H9 (cell line): ENCODE measurements at regions not wholly inside any gene's neighbourhood (a gene's known extent, or its start where the extent isn't known, plus 50 kb on each side); places are given as distances from the start of the nearest gene placed in this dataset.

Source experiments
- DNase-seq: peaks from one replicate; pipeline ENCODE4 v3.0.0-alpha.2; 2017
- H2AFZ ChIP-seq: one replicate; pipeline ENCODE4 v1.6.1; 2013; ENCODE audit warnings: mild to moderate bottlenecking, low read length, control low read depth, moderate library complexity
- H2AK5ac ChIP-seq: 2 replicates; pipeline ENCODE4 v1.6.1; 2013; ENCODE audit warnings: low read length, control low read depth, mixed read lengths; ENCODE audit not compliant: insufficient read length
- H2BK120ac ChIP-seq: one replicate; pipeline ENCODE4 v1.6.1; 2013; ENCODE audit warnings: low read depth, mild to moderate bottlenecking, low read length, control low read depth, inconsistent platforms; ENCODE audit not compliant: poor library complexity, severe bottlenecking
- H2BK12ac ChIP-seq: 2 replicates; pipeline ENCODE4 v1.6.1; 2013; ENCODE audit warnings: low read length, control low read depth, mixed read lengths, low read depth; ENCODE audit not compliant: insufficient read length
- H2BK15ac ChIP-seq: 2 replicates; pipeline ENCODE4 v1.6.1; 2013; ENCODE audit warnings: low read depth, low read length, control low read depth
- H2BK20ac ChIP-seq: one replicate; pipeline ENCODE4 v1.6.1; 2013; ENCODE audit warnings: low read depth, mild to moderate bottlenecking, low read length, control low read depth, inconsistent platforms; ENCODE audit not compliant: poor library complexity, severe bottlenecking
- H2BK5ac ChIP-seq: 2 replicates; pipeline ENCODE4 v1.6.1; 2013; ENCODE audit warnings: low read length, control low read depth, mixed read lengths; ENCODE audit not compliant: insufficient read length
- H3K14ac ChIP-seq: 2 replicates; pipeline ENCODE4 v1.6.1; 2013; ENCODE audit warnings: low read length, control low read depth; ENCODE audit not compliant: insufficient read depth
- H3K18ac ChIP-seq: 2 replicates; pipeline ENCODE4 v1.6.1; 2013; ENCODE audit warnings: low read depth, mild to moderate bottlenecking, mixed read lengths, low read length, control low read depth; ENCODE audit not compliant: insufficient read length
- H3K23ac ChIP-seq: 2 replicates; pipeline ENCODE4 v1.6.1; 2013; ENCODE audit warnings: low read length, control low read depth, mixed read lengths, low read depth; ENCODE audit not compliant: insufficient read length
- H3K23me2 ChIP-seq: 2 replicates; pipeline ENCODE4 v1.6.1; 2013; ENCODE audit warnings: low read depth, mild to moderate bottlenecking, mixed read lengths, low read length, control low read depth; ENCODE audit not compliant: insufficient read length, poor library complexity, severe bottlenecking
- H3K27ac ChIP-seq: 2 replicates; pipeline ENCODE4 v1.5.1; 2013; ENCODE audit warnings: low read length, control low read depth, mixed read lengths, low read depth; ENCODE audit not compliant: insufficient read length
- H3K27me3 ChIP-seq: 2 replicates; pipeline ENCODE4 v1.6.1; 2013; ENCODE audit warnings: low read length, control low read depth, inconsistent platforms; ENCODE audit not compliant: insufficient read depth
- H3K4ac ChIP-seq: 2 replicates; pipeline ENCODE4 v1.6.1; 2013; ENCODE audit warnings: low read depth, mild to moderate bottlenecking, control low read depth, inconsistent platforms, low read length, moderate library complexity
- H3K4me1 ChIP-seq: 2 replicates; pipeline ENCODE4 v1.6.1; 2013; ENCODE audit warnings: low read length, control low read depth, inconsistent platforms; ENCODE audit not compliant: insufficient read depth
- H3K4me2 ChIP-seq: 2 replicates; pipeline ENCODE4 v1.6.1; 2013; ENCODE audit warnings: low read length, control low read depth, mixed read lengths; ENCODE audit not compliant: insufficient read length, insufficient read depth
- H3K56ac ChIP-seq: 2 replicates; pipeline ENCODE4 v1.6.1; 2013; ENCODE audit warnings: low read depth, mild to moderate bottlenecking, mixed read lengths, low read length, control low read depth; ENCODE audit not compliant: insufficient read length
- H3K79me1 ChIP-seq: 2 replicates; pipeline ENCODE4 v1.6.1; 2013; ENCODE audit warnings: low read depth, mild to moderate bottlenecking, moderate library complexity, low read length, control low read depth, inconsistent platforms; ENCODE audit not compliant: insufficient read depth, poor library complexity, severe bottlenecking
- H3K79me2 ChIP-seq: 2 replicates; pipeline ENCODE4 v1.6.1; 2013; ENCODE audit warnings: low read length, control low read depth, inconsistent platforms; ENCODE audit not compliant: insufficient read depth
- H3K9ac ChIP-seq: 2 replicates; pipeline ENCODE4 v1.6.1; 2013; ENCODE audit warnings: low read length, control low read depth, mixed read lengths; ENCODE audit not compliant: insufficient read length; ENCODE audit errors: extremely low read depth
- H3K9me3 ChIP-seq: one replicate; pipeline ENCODE4 v1.6.1; 2013; ENCODE audit warnings: low read depth, low read length, inconsistent platforms; ENCODE audit not compliant: control insufficient read depth
- H3T11ph ChIP-seq: one replicate; pipeline ENCODE4 v1.6.1; 2013; ENCODE audit warnings: mild to moderate bottlenecking, low read length, control low read depth, inconsistent platforms
- H4K20me1 ChIP-seq: one replicate; pipeline ENCODE4 v1.6.1; 2013; ENCODE audit not compliant: control insufficient read depth, insufficient read length, insufficient read depth
- H4K5ac ChIP-seq: 2 replicates; pipeline ENCODE4 v1.6.1; 2013; ENCODE audit warnings: low read depth, mild to moderate bottlenecking, mixed read lengths, low read length, control low read depth; ENCODE audit not compliant: insufficient read length
- H4K8ac ChIP-seq: replicated peaks from 2 replicates; pipeline ENCODE4 v1.6.1; 2013; ENCODE audit warnings: low read length, control low read depth, mixed read lengths, low read depth; ENCODE audit not compliant: insufficient read length
- H4K91ac ChIP-seq: 2 replicates; pipeline ENCODE4 v1.6.1; 2013; ENCODE audit warnings: low read depth, mild to moderate bottlenecking, moderate library complexity, mixed read lengths, low read length, control low read depth; ENCODE audit not compliant: insufficient read length
- H3K27ac Mint-ChIP-seq, 3 experiments: 2 replicates in 2 of 3; 3 replicates in 1 of 3; pipeline ENCODE4 v1.8.0; 2020 to 2021; ENCODE audit warnings: mixed read lengths in 3 of 3, mild to moderate bottlenecking in 1 of 3, moderate library complexity in 1 of 3
- H3K27me3 Mint-ChIP-seq: 2 replicates; pipeline ENCODE4 v1.8.0; 2021; ENCODE audit warnings: low read depth, mild to moderate bottlenecking, moderate library complexity, mixed read lengths
- H3K36me3 Mint-ChIP-seq, 3 experiments: 2 replicates in 2 of 3; 3 replicates in 1 of 3; pipeline ENCODE4 v1.8.0; 2020 to 2021; ENCODE audit warnings: low read depth in 3 of 3, mixed read lengths in 3 of 3; ENCODE audit not compliant: insufficient read depth in 1 of 3
- H3K4me1 Mint-ChIP-seq, 2 experiments: 2 replicates each; pipeline ENCODE4 v1.8.0; 2020; ENCODE audit warnings: mixed read lengths in 2 of 2
- H3K4me3 Mint-ChIP-seq, 2 experiments: 2 replicates in 1 of 2; 3 replicates in 1 of 2; pipeline ENCODE4 v1.8.0; 2020 to 2021; ENCODE audit warnings: mild to moderate bottlenecking in 2 of 2, mixed read lengths in 2 of 2, moderate library complexity in 1 of 2
- H3K9me3 Mint-ChIP-seq, 2 experiments: 2 replicates in 1 of 2; 3 replicates in 1 of 2; pipeline ENCODE4 v1.8.0; 2020; ENCODE audit warnings: mild to moderate bottlenecking in 2 of 2, mixed read lengths in 2 of 2, moderate library complexity in 1 of 2
- CTCF ChIP-seq: fragments of 200-600 bp; sonication (generic); conservative IDR thresholded peaks from 3 replicates; pipeline ENCODE4 v1.8.0; 2021; ENCODE audit warnings: antibody characterized with exemption, mild to moderate bottlenecking
- WGBS: extraction: QIAGEN DNeasy Blood & Tissue Kit; methylation state at CpG from one replicate; pipeline ENCODE4 v1.1.7; 2013; ENCODE audit warnings: missing lambda C conversion rate, low lambda C conversion rate, mixed read lengths; ENCODE audit not compliant: insufficient read length; ENCODE audit errors: extremely low coverage; 5-methylcytosine and 5-hydroxymethylcytosine counted together

GRCh38 chr18:37741032-37741623, 175.5 kb upstream of the CELF4 start:
- Mint-ChIP-seq H3K9me3 (no peaks in the 10 kb centered on the region), H3K27ac (no peak overlapping the region), H3K36me3 (no peaks in the 10 kb centered on the region), H3K4me1 (peaks cover 8 to 9% of the 10 kb centered on the region in 2 experiments), H3K4me3 (no peak overlapping the region), H3K27me3 (peaks cover 5% of the 10 kb centered on the region)
- Histone ChIP-seq H4K20me1 (no peaks in the 10 kb centered on the region), H3K23me2 (no peaks in the 10 kb centered on the region), H2BK120ac (no peak overlapping the region), H3K23ac (no peak overlapping the region), H3K18ac (no peak overlapping the region), H3K79me1 (no peaks in the 10 kb centered on the region), H4K8ac (no peak overlapping the region), H3K79me2 (no peaks in the 10 kb centered on the region), H3K4me1 (no peaks in the 10 kb centered on the region), H2BK15ac (no peak overlapping the region), H3K56ac (no peak overlapping the region), H4K91ac (no peak overlapping the region), H2BK12ac (no peak overlapping the region), H2AFZ (no peak overlapping the region), H2BK20ac (no peak overlapping the region), H2BK5ac (no peak overlapping the region), H3T11ph (no peak overlapping the region), H3K27ac (no peak overlapping the region), H3K4me2 (no peak overlapping the region), H3K14ac (no peak overlapping the region), H3K4ac (no peak overlapping the region), H3K9me3 (no peaks in the 10 kb centered on the region), H3K9ac (no peak overlapping the region), H4K5ac (no peak overlapping the region), H3K27me3 (no peaks in the 10 kb centered on the region), H2AK5ac (no peak overlapping the region)
- DNase-seq, result no peak
- TF ChIP-seq CTCF, result no peak
- WGBS, result 100% methylated on average over 2 of the region's 7 CpGs
